Fibroblast of villous mesenchyme (primary cell): ENCODE measurements at regions not wholly inside any gene's neighbourhood (a gene's known extent, or its start where the extent isn't known, plus 50 kb on each side); places are given as distances from the start of the nearest gene placed in this dataset.

Experiments used
- DNase-seq: peaks from one replicate; pipeline ENCODE4 v3.0.0-alpha.2; 2010; ENCODE audit warnings: low read depth
- H3K4me3 ChIP-seq: 2 replicates; pipeline ENCODE4 v1.5.1; 2011; ENCODE audit warnings: low read depth, mild to moderate bottlenecking, low read length
- CTCF ChIP-seq: IDR thresholded peaks from 2 replicates; pipeline ENCODE4 v1.5.1; 2012; ENCODE audit warnings: low read depth, mild to moderate bottlenecking, low read length; ENCODE audit not compliant: insufficient read depth

GRCh38 chr2:59677158-59677557, 876.3 kb downstream of the BCL11A start:
- DNase-seq = no peak
- H3K4me3 ChIP-seq = no peak overlapping the region
- TF ChIP-seq CTCF = no peak

- no peak overlapping the region for H3K4me3 ChIP-seq
- no peak for TF ChIP-seq CTCF
- no peak for DNase-seq
Measured at GRCh38 chr2:59674100-59674499, 879.4 kb downstream of the BCL11A start.

GRCh38 chr2:59665021-59665420, 888.4 kb downstream of the BCL11A start:
- no peak for DNase-seq
- H3K4me3 ChIP-seq = no peak overlapping the region
- TF ChIP-seq CTCF = no peak

- TF ChIP-seq CTCF = no peak
- no peak for DNase-seq
- no peak overlapping the region for H3K4me3 ChIP-seq
Measured at GRCh38 chr2:59662127-59662861, 891.2 kb downstream of the BCL11A start.

- no peak overlapping the region for H3K4me3 ChIP-seq
- no peak for TF ChIP-seq CTCF
- no peak for DNase-seq
Measured at GRCh38 chr2:59660262-59660661, 893.2 kb downstream of the BCL11A start.

- TF ChIP-seq CTCF = no peak
Measured at GRCh38 chr2:59658906-59659635, 894.4 kb downstream of the BCL11A start.

More at GRCh38 chr2:59658906-59659635, 894.4 kb downstream of the BCL11A start:
- DNase-seq = no peak
- no peak overlapping the region for H3K4me3 ChIP-seq
